Memory B cell (primary cell): ENCODE measurements at regions not wholly inside any gene's neighbourhood (a gene's known extent, or its start where the extent isn't known, plus 50 kb on each side); places are given as distances from the start of the nearest gene placed in this dataset.
"Not testable (repeated sequence)": the region's sequence is repeated elsewhere in the genome, so short reads cannot be mapped to it uniquely, and the experiment has no call there.

Experiments used
- ATAC-seq: fragments of 150-1000 bp; cut with Tn5 transposase; 2 replicates; pipeline ENCODE4 v1.10.0; 2021; ENCODE audit warnings: low read depth, mild to moderate bottlenecking, moderate library complexity
- DNase-seq, 2 donors: peaks; one replicate each; pipeline ENCODE4 v3.0.0; 2022; ENCODE audit warnings: low spot score in 2 of 2
- H3K27ac Mint-ChIP-seq: one replicate; pipeline ENCODE4 v1.8.0; 2022; ENCODE audit warnings: mild to moderate bottlenecking, moderate library complexity, mixed read lengths
- H3K27me3 Mint-ChIP-seq: one replicate; pipeline ENCODE4 v1.8.0; 2022; ENCODE audit warnings: mixed read lengths
- H3K36me3 Mint-ChIP-seq: one replicate; pipeline ENCODE4 v1.8.0; 2022; ENCODE audit warnings: mild to moderate bottlenecking, mixed read lengths
- H3K4me1 Mint-ChIP-seq: one replicate; pipeline ENCODE4 v1.8.0; 2022; ENCODE audit warnings: mixed read lengths
- H3K4me3 Mint-ChIP-seq: one replicate; pipeline ENCODE4 v1.8.0; 2022; ENCODE audit warnings: mild to moderate bottlenecking, moderate library complexity, mixed read lengths
- H3K9me3 Mint-ChIP-seq: one replicate; pipeline ENCODE4 v1.8.0; 2022; ENCODE audit warnings: mixed read lengths

DNA sequence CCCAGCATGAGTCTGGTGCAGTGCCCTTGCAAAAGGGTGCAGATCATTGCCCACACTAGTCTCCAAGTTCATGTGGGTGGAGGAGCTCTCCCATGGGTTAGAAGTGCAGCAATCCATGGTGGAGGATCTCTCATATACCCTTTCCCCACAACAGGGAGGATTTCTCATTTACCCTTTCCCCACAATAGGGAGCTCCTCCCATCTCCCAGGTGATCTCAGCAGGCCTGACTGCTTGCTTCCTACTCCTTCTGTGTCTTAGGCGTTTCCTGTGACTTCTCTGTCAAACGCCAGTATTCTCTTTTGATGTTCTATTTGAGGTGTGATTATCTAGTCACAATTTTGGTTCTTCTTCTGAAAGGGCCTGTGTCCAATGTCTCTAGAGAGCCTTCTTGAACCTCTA, 133.8 kb upstream of the RFX3 start:
- Mint-ChIP-seq H3K4me3 (no peak overlapping the region), H3K36me3 (peaks cover 8% of the 10 kb centered on the region), H3K27me3 (no peaks in the 10 kb centered on the region), H3K9me3 (no peaks in the 10 kb centered on the region), H3K4me1 (no peaks in the 10 kb centered on the region), H3K27ac (no peak overlapping the region)
- no peak for DNase-seq
- no peak for ATAC-seq

DNA sequence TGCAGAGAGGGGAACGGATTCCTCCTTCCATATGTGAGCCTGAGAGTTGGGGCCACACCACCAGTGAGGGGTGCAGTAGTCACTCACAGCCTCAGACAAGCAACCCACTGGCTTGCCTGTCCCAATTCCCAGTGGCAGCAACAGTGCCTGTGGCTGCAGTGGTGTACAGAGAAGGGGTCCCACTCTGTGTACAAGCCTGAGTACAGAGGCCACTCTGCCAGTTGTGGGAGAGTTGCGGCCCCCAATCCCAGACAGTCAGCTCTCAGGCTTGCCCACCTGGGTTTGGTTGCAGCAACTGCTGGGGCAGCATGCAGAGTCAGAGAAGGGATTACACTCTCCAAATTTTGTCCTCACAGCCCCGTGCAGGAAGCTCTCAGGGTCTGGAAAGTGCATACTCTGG, 133.2 kb upstream of the RFX3 start:
- no peak for ATAC-seq
- no peak for DNase-seq
- H3K27me3 Mint-ChIP-seq: no peaks in the 10 kb centered on the region
- H3K27ac Mint-ChIP-seq: no peak overlapping the region
- H3K9me3 Mint-ChIP-seq: no peaks in the 10 kb centered on the region
- H3K4me1 Mint-ChIP-seq: no peaks in the 10 kb centered on the region
- no peak overlapping the region for H3K4me3 Mint-ChIP-seq
- peaks cover 8% of the 10 kb centered on the region for H3K36me3 Mint-ChIP-seq

DNA sequence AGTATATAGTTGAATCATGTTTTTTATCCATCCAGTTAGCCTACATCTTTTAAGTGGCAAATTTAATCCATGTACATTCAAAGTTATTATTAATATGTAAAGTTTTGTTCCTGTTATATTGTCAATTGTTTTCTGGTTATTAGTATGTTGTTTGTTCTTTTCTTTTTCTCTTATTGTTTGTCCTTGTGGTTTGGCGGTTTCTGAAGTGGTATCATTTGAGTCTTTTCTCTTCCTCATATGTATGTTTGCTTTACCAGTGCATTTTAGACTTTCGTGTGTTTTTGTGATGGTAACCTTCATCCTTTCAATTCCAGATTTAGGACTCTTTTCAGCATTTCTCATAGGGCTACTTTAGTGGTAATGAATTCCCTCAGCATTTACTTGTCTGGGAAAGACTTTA, 130.4 kb upstream of the RFX3 start:
- H3K4me3 Mint-ChIP-seq: no peak overlapping the region
- no peak overlapping the region for H3K27ac Mint-ChIP-seq
- ATAC-seq (no peak), DNase-seq (no peak)
- no peaks in the 10 kb centered on the region for H3K27me3 Mint-ChIP-seq
- peaks cover 4% of the 10 kb centered on the region for H3K36me3 Mint-ChIP-seq
- no peaks in the 10 kb centered on the region for H3K4me1 Mint-ChIP-seq
- H3K9me3 Mint-ChIP-seq: no peaks in the 10 kb centered on the region

DNA sequence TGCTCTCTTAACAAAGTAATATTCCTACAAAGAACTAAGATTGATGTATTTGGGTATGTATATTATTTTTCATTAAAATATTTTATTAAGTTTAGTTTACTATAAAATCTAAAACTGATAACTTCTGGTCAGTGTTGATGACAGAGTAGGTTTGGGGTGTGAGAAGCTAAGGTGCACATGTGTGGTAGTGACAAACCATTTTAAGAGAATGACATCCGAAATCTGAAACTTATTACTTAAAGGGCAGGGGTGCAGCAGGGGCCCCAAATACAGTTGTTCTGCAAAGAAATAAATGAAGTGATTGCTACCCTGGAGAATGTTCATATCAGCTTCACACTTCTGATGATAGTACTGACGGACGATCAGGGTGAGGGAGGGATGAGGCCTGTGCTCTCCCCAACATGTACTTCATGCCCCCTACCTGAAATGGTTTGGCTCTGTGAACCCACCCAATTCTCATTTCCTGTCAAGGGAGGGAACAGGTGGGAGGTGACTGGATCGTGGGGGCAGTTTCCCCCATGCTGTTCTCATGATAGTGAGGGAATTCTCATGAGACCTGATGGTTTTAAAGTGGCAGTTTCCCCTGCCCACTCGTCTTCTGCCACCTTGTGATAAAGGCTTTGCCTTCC, 125.3 kb upstream of the RFX3 start:
- DNase-seq (no peak), ATAC-seq (no peak)

DNA sequence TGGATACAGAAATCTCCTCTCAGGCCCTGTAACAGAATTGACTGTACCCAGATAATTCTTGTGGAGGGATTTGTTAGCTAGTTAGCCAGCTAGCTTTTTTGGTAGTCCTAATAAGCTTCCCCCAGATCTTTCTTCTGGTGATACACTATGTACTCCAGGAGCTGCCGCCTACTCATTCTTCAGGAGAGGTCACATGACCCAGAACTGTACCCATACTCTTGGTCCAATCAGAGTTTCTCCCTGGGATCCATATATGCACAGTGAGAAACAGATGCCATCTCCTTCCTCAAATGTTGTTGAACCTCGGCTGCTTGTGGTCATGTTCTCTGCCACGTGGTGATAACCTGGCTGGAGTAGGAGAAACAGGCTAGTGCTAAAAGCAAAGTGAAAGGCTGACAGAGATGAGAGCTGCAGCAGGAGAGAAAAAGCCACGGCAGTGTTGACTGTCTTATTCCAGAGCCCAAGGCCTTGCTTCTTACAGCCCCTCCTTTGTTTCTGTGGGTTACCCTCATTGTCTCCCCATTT, 123.0 kb upstream of the RFX3 start:
- no peaks in the 10 kb centered on the region for H3K4me1 Mint-ChIP-seq
- H3K27me3 Mint-ChIP-seq: no peaks in the 10 kb centered on the region
- H3K4me3 Mint-ChIP-seq: no peak overlapping the region
- DNase-seq: no peak
- no peaks in the 10 kb centered on the region for H3K36me3 Mint-ChIP-seq
- no peaks in the 10 kb centered on the region for H3K9me3 Mint-ChIP-seq
- no peak for ATAC-seq
- no peak overlapping the region for H3K27ac Mint-ChIP-seq

More for the DNA sequence above, 125.3 kb upstream of the RFX3 start:
- Mint-ChIP-seq H3K27ac (no peak overlapping the region), H3K9me3 (no peaks in the 10 kb centered on the region), H3K36me3 (no peaks in the 10 kb centered on the region), H3K4me1 (no peaks in the 10 kb centered on the region), H3K27me3 (no peaks in the 10 kb centered on the region), H3K4me3 (no peak overlapping the region)

DNA sequence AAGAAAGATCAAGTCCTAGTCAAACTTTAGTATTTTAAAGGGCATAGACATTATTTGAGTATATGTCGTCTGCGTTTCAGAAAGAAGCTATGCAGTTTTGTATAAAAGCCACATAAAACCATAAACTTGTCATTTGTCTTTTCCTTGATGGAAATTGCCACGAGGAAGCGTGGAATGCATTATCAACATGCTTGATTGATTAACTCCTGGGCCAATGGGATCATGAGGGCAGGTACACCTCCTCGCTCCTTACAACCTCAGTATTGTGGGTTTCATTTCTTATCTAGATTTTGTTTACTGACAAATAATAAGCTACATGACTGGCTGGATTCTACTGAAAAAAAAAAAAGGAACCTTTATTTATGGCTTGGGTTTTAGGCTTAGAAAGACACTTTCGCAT, 122.5 kb upstream of the RFX3 start:
- H3K9me3 Mint-ChIP-seq: no peaks in the 10 kb centered on the region
- no peak overlapping the region for H3K27ac Mint-ChIP-seq
- no peaks in the 10 kb centered on the region for H3K36me3 Mint-ChIP-seq
- no peak for ATAC-seq
- no peaks in the 10 kb centered on the region for H3K27me3 Mint-ChIP-seq
- H3K4me3 Mint-ChIP-seq: no peak overlapping the region
- H3K4me1 Mint-ChIP-seq: no peaks in the 10 kb centered on the region
- no peak for DNase-seq

DNA sequence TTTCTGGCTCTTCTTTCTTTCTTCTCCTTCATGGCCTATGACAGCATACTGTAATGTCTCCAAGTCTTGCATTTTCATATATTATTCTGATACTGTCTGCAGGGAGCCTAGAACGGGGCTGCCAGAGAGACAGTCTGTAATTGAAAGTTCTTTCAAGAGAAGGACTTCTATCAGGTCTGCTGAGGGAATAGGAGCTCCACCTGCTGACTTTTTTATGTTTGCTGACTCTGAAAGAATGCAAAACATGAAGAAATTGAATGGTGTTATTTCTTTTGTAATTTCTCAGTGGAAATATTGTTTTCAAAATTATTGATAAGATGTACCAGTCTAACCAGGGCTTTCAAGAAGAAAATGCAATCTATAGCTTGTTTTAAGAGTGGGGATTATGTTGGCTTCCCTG, 121.9 kb upstream of the RFX3 start:
- Mint-ChIP-seq H3K4me1 (no peaks in the 10 kb centered on the region), H3K36me3 (no peaks in the 10 kb centered on the region), H3K9me3 (no peaks in the 10 kb centered on the region), H3K4me3 (no peak overlapping the region), H3K27me3 (no peaks in the 10 kb centered on the region), H3K27ac (no peak overlapping the region)
- ATAC-seq (no peak), DNase-seq (no peak)

DNA sequence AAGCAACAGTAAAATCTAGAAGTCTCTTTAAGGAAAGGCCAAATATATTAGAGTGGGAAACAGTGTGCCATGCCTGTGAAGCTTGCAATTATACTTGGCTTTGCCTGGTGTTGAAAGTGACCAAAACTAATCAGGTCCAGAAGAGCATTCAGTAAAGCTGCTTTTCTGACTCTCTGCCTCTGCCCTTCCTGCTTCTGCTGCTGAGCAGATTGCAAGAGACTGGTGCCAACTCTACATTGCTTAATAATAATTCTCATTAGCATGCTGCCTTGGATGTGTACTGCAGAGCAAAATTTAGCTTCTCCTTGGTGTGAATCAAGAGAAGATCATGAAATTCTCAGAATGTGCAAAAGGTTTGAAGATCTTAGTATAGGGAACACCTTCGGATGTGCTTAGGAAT, 120.4 kb upstream of the RFX3 start:
- Mint-ChIP-seq H3K9me3 (no peaks in the 10 kb centered on the region), H3K4me1 (no peaks in the 10 kb centered on the region), H3K36me3 (no peaks in the 10 kb centered on the region), H3K27ac (no peak overlapping the region), H3K27me3 (no peaks in the 10 kb centered on the region), H3K4me3 (no peak overlapping the region)
- DNase-seq (no peak), ATAC-seq (no peak)

DNA sequence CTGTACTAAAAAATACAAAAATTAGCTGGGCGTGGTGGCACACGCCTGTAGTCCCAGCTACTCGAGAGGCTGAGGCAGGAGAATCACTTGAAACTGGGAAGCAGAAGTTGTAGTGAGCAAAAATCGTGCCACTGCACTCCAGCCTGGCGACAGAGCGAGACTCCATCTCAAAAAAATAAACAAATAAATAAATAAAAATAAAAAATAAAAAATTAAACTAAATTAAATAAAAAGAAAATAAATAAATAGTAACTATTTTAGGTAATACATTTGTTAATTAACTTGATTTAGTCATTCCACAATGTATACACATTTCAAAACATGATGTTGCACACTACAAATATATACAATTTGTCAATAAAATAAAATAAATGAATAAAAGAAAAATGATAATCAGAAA, 116.3 kb upstream of the RFX3 start:
- not testable (repeated sequence) for ATAC-seq, H3K27ac Mint-ChIP-seq, H3K36me3 Mint-ChIP-seq, H3K4me3 Mint-ChIP-seq, H3K4me1 Mint-ChIP-seq, H3K27me3 Mint-ChIP-seq, H3K9me3 Mint-ChIP-seq, DNase-seq

DNA sequence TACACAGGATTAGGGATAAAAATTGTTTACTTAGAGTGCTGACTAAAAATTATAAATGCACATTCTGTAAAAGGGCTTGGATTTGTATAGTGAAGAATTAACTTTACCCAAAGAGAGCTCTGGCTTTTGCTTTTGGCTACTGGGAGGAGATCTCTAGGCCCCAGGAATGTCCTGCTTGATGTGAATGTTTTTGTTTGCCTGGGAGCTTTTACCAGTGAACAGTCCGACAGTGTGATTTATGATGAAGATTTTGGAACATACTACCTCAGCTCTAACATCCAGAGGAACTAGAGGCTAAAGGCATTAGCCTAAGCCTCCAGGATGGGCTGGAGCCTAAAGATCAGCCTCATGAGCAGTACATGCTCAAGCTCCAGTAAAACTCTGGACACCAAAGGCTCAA, 103.7 kb upstream of the RFX3 start:
- no peak overlapping the region for H3K27ac Mint-ChIP-seq
- no peak overlapping the region for H3K4me3 Mint-ChIP-seq
- DNase-seq (no peak), ATAC-seq (no peak)
- H3K4me1 Mint-ChIP-seq: no peaks in the 10 kb centered on the region
- H3K27me3 Mint-ChIP-seq: no peaks in the 10 kb centered on the region
- H3K9me3 Mint-ChIP-seq: peaks cover 3% of the 10 kb centered on the region
- H3K36me3 Mint-ChIP-seq: peaks cover 22% of the 10 kb centered on the region

DNA sequence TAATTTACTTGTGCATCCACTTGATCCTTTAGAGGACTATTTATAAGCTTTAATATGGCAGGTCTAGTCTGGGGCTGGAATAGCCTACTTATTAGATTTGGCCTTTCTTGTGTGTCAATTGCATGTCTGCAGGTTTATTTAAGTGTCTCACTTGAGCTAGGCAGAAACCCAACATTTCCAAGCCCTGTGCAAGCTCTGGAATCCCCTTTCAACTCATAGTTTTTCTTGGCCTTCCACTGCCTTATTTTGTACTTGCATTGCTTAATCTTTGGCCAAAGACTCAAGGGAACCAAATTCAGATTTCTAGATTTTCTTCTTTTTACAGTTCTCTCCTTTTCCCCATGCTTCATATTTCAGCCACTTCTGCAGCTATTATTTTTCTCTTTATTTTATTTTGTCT, 102.4 kb upstream of the RFX3 start:
- Mint-ChIP-seq H3K4me1 (no peaks in the 10 kb centered on the region), H3K36me3 (peaks cover 24% of the 10 kb centered on the region), H3K4me3 (no peak overlapping the region), H3K9me3 (peaks cover 3% of the 10 kb centered on the region), H3K27me3 (no peaks in the 10 kb centered on the region), H3K27ac (no peak overlapping the region)
- DNase-seq (no peak), ATAC-seq (no peak)

DNA sequence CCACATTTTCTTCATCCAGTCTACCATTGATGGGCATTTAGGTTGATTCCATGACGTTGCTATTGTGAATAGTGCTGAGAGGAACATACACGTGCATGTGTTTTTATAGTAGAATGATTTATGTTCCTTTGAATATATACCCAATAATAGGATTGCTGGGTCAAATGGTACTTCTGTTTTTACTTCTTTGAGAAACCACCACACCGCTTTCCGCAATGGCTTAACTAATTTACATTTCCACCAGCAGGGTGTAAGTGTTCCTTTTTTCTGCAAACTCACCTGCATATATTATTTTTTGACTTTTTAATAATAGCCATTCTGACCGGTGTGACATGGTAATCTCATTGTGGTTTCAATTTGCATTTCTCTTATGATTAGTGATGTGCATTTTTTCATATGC, 82.2 kb upstream of the RFX3 start:
- ATAC-seq (peak; percentile 93), DNase-seq (peak in 1 of 2 donors; percentile 14)
- peaks cover 6% of the 10 kb centered on the region for H3K9me3 Mint-ChIP-seq
- H3K27me3 Mint-ChIP-seq: peaks cover 1% of the 10 kb centered on the region
- no peak overlapping the region for H3K27ac Mint-ChIP-seq
- H3K4me1 Mint-ChIP-seq: peaks cover 12% of the 10 kb centered on the region
- peak overlapping the region; percentile 61 for H3K4me3 Mint-ChIP-seq
- peaks cover 4% of the 10 kb centered on the region for H3K36me3 Mint-ChIP-seq

DNA sequence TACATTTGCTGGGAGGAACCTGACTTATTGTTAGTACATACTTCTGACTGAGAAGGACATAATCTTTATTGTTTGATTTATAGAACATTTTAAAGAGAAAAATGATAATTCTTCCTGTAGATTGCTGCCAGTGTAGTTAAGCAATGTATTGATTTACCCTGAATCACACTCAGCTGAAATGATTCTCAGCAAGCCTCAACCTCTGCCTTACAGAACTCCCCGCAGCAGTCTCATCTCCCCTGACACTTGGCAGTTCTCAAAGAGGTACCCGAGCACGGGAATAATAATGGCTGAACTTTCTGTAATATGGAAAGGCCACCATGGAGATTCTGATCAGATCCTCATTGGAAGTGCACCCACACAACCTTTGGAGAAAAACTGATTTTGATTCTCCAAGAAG, 74.9 kb upstream of the RFX3 start:
- no peaks in the 10 kb centered on the region for H3K4me1 Mint-ChIP-seq
- no peaks in the 10 kb centered on the region for H3K36me3 Mint-ChIP-seq
- no peak overlapping the region for H3K27ac Mint-ChIP-seq
- no peak for ATAC-seq
- H3K27me3 Mint-ChIP-seq: no peaks in the 10 kb centered on the region
- no peak for DNase-seq
- H3K9me3 Mint-ChIP-seq: no peaks in the 10 kb centered on the region
- no peak overlapping the region for H3K4me3 Mint-ChIP-seq

DNA sequence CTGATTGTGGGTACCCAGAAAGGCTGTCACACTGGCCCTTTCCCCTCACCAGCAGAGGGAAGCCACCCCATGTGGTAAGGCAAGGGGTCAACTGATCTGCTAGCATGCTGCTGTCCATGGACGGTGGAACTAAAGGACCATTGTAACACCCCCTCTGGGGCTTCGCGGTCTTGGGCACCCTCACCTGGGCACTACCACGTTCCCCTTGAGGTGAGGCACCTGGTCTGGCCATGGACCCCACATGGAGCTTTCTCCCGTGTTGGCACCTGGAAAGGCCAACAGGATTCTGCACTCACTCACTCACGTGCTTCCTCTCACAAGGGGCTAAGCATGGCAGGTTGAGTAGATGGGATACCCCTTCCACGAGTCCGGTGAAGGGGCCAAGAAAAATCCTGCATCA, 72.0 kb upstream of the RFX3 start:
- Mint-ChIP-seq H3K4me3 (no peak overlapping the region), H3K9me3 (no peaks in the 10 kb centered on the region), H3K36me3 (no peaks in the 10 kb centered on the region), H3K27ac (no peak overlapping the region), H3K27me3 (no peaks in the 10 kb centered on the region), H3K4me1 (no peaks in the 10 kb centered on the region)
- ATAC-seq (no peak), DNase-seq (no peak)

DNA sequence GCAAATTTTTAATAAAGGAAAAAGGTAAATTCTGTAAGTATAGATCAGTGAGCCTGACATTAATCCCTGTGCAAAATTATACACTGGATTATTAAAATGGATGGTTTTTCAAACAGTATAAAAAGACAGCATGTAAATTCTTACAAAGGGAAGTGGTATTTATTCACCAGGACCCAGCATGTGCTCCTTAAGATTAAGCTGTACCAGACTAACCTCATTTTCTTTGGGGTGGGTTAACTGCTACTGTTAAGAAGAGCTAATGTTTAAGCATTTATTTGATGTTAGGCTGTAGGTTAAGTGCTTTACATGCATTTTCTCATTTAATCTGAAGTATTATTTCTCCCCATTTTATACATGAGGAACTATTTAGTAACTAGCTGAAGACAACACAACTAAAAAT, 60.3 kb upstream of the RFX3 start:
- Mint-ChIP-seq H3K9me3 (peaks cover 23% of the 10 kb centered on the region), H3K27ac (no peak overlapping the region), H3K27me3 (no peaks in the 10 kb centered on the region), H3K4me1 (no peaks in the 10 kb centered on the region), H3K4me3 (no peak overlapping the region), H3K36me3 (peaks cover 22% of the 10 kb centered on the region)
- no peak for ATAC-seq
- DNase-seq: no peak
